GM19238 (cell line): ENCODE measurements at regions not wholly inside any gene's neighbourhood (a gene's known extent, or its start where the extent isn't known, plus 50 kb on each side); places are given as distances from the start of the nearest gene placed in this dataset.
"Not testable (repeated sequence)": the region's sequence is repeated elsewhere in the genome, so short reads cannot be mapped to it uniquely, and the experiment has no call there.

Experiments used
- DNase-seq: peaks from one replicate; pipeline ENCODE4 v3.0.0; 2011; ENCODE audit warnings: low spot score; ENCODE audit not compliant: insufficient read length

GRCh38 chr10:85433248-85433647 is 933.3 kb downstream of the GRID1 start:
- DNase-seq: no peak

GRCh38 chr10:85444868-85445267 is 921.7 kb downstream of the GRID1 start:
- DNase-seq: no peak

- DNase-seq: no peak
These were observed 920.9 kb downstream of the GRID1 start for GRCh38 chr10:85445702-85446101.

DNA sequence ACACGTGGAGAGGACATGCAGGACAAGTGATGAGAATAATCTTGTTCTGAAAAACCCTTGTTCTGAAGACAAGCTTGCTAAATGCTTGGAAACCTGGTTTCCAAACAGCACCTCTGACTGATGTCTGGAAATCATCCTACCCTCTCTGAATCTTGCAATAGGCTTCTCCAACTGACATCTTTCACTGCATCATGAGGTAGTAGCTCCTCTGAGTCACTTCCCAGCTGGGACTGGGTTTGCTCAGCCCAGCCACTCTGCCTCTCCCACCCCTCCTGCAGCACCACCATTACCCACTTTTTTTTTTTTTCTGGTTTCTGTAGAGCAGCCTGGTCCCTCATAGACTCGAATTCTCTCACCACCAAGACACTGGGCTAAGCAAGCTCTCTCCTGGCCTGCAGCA is 919.8 kb downstream of the GRID1 start:
- DNase-seq: no peak

DNA sequence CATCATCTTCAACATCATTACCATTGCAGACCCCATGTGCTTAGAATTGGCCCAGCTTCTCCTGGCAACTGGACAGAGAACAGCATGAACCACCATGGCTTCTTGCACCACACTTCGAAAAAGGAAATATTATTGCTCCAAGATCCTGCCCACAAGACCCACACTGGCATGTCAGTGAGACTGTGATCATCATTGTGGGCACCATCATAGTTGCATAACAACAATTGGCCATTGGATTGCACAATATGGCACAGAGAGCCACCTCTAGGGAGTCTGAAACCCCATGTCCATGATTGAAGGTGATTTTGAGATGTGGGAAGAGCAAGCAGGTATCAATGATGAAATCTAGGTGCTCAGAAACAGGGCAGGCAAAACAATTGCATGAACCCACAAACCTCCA is 918.9 kb downstream of the GRID1 start:
- DNase-seq: no peak

GRCh38 chr10:85448716-85449115 is 917.9 kb downstream of the GRID1 start:
- no peak for DNase-seq

- no peak for DNase-seq
These were observed 912.2 kb downstream of the GRID1 start for GRCh38 chr10:85454386-85454785.

- DNase-seq: no peak
These were observed 909.4 kb downstream of the GRID1 start for GRCh38 chr10:85457191-85457590.

DNA sequence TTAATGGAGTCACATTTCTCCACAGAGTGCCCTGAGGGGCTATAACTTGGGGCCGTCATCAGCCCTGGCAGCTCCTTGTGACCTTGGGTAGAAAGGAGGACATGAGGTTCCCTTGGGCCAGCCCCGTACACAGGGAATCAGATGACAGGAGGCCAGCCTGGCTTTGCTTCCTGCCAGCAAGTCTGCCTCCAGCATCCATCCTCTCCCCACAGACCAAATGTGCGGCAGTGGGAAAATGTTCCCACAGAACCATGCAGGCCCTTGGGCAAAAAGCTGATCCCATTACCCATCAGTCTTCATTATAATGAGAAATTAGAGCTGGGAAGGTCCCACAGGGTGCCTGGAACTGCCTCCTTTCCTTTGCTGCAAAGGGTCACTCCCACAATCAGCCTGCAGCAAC is 908.3 kb downstream of the GRID1 start:
- no peak for DNase-seq

DNA sequence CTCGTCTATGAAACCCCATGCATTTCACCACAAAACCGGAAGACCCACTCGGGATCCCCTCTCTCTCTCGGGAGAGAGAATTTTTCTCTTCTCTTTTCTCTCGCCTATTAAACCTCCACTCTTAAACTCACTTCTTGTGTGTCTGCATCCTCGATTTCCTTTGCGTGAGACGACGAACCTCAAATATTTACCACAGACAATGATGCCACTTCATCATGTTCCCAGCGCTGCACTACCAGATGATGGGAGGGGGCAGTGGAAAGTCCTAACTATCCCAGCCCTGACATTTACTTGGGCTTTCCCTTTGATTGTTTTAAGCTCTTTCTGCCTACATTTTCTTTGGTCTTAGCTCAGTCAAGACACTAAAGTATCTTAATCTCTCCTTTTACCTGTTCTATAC is 906.7 kb downstream of the GRID1 start:
- no peak for DNase-seq

DNA sequence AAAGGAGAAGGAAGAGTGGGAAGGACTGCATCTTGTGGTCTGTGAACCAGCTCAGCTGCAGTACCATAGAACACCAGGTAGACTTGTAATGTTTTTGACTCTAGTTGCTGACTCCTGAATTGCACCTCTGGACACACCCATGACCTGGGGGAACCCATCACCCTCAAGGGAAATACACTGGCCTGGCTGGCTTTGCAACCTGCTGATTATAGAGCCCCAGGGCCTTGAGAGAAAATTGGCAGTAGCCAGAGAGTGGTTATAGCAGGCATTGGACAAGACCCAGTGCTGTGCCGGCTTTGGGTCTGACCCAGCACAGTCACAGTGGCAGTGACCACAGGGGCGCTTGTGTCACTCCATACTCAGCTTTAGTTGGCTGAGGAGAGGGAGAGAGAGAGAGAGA is 902.3 kb downstream of the GRID1 start:
- no peak for DNase-seq

- DNase-seq: no peak
These were observed 888.6 kb downstream of the GRID1 start for GRCh38 chr10:85477979-85478378.

DNA sequence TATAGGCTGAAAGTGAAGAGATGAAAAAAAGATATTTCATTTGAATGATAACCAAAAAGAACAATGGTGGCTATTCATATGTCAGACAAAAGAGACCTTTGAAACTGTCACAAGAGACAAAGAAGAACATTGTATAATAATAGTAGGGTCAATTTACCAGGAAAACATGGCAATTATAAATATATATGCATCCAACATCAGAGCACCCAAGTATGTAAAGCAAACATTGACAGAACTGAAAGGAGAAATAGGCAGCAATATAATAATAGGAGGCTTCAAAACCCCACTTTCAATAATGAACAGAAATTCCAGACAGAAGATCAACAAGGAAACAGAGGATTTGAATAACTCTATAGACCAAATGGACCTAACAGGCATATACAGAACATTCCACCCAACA is 876.2 kb downstream of the GRID1 start:
- no peak for DNase-seq

- no peak for DNase-seq
These were observed 874.9 kb downstream of the GRID1 start for GRCh38 chr10:85491652-85492051.

GRCh38 chr10:85492684-85493083 is 873.9 kb downstream of the GRID1 start:
- DNase-seq: no peak

- no peak for DNase-seq
These were observed 872.9 kb downstream of the GRID1 start for GRCh38 chr10:85493703-85494102.

GRCh38 chr10:85504641-85505040 is 862.0 kb downstream of the GRID1 start:
- not testable (repeated sequence) for DNase-seq

- DNase-seq: no peak
These were observed 858.4 kb downstream of the GRID1 start for GRCh38 chr10:85508159-85508558.

GRCh38 chr10:85510682-85511081 is 855.9 kb downstream of the GRID1 start:
- no peak for DNase-seq

GRCh38 chr10:85513436-85513835 is 853.2 kb downstream of the GRID1 start:
- DNase-seq: no peak

- DNase-seq: no peak
These were observed 851.3 kb downstream of the GRID1 start for GRCh38 chr10:85515316-85515715.

DNA sequence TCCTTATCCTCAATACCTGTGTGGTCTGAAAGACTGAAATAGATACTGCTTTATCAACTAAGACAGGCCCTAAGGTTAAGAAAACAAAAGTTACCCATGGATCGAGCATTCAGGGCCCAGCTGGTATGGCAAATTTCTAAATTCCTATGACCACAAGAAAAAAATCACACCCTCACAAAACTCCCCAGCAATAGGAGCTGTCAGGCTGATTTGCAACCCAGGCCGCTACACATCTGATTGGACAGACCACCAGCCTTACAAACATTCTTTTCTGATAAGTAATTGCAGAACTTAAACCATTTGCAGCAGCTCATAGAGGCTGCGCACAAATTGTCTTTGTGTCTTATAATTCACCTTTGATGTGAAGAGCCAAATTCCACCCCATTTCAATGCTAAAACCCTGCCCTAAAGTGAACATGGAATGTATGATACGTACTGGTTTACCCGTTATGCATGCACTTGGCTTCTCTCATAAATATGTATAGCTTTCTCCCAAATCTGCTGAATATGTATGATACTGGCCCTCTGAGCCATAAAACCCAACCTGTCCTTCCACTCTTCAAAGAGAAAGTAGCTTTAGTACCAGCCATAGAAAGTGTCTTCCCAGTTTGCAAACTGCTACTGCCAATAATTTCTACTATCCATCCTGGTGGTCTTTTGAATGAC is 842.5 kb downstream of the GRID1 start:
- DNase-seq: no peak

- DNase-seq: no peak
These were observed 838.8 kb downstream of the GRID1 start for GRCh38 chr10:85527616-85528317.
